AG04450 (cell line): ENCODE measurements at regions not wholly inside any gene's neighbourhood (a gene's known extent, or its start where the extent isn't known, plus 50 kb on each side); places are given as distances from the start of the nearest gene placed in this dataset.
"Not testable (repeated sequence)": the region's sequence is repeated elsewhere in the genome, so short reads cannot be mapped to it uniquely, and the experiment has no call there.

Experiments used
- CTCF ChIA-PET: fragments of 300-600, 350-600 bp; formaldehyde crosslinking; extraction: SDS; loops from one replicate; lab custom pipeline; 2022; ENCODE audit warnings: antibody characterized with exemption, inconsistent platforms; lab: Charles Lee
- POLR2A ChIA-PET: fragments of 350-600 bp; formaldehyde crosslinking; extraction: SDS; loops from one replicate; lab custom pipeline; 2021; ENCODE audit warnings: antibody characterized with exemption, inconsistent platforms; lab: Yijun Ruan, JAX
- DNase-seq: peaks from one replicate; pipeline ENCODE4 v3.0.0-alpha.2; 2011; ENCODE audit warnings: low read depth, low spot score
- H3K27ac ChIP-seq: one replicate; pipeline ENCODE4 v1.5.1; 2012; ENCODE audit warnings: low read depth, low read length, control low read depth
- H3K27me3 ChIP-seq: one replicate; pipeline ENCODE4 v1.6.0; 2012; ENCODE audit warnings: low read length; ENCODE audit not compliant: control insufficient read depth, insufficient read depth
- H3K4me3 ChIP-seq: 2 replicates; pipeline ENCODE4 v1.5.1; 2011; ENCODE audit warnings: mild to moderate bottlenecking, low read depth, low read length, control low read depth
- H3K9me3 ChIP-seq: 2 replicates; pipeline ENCODE4 v1.5.1; 2012; ENCODE audit warnings: low read length; ENCODE audit not compliant: control insufficient read depth, insufficient read depth
- CTCF ChIP-seq: IDR thresholded peaks from 2 replicates; pipeline ENCODE4 v1.5.1; 2011; ENCODE audit warnings: low read depth, low read length, control low read depth, inconsistent platforms

- Histone ChIP-seq H3K9me3 (no peaks in the 10 kb centered on the region), H3K27me3 (no peaks in the 10 kb centered on the region), H3K27ac (no peak overlapping the region), H3K4me3 (no peak overlapping the region)
- ChIA-PET CTCF (no interaction called here), POLR2A (no interaction called here)
- no peak for TF ChIP-seq CTCF
- DNase-seq = no peak
These were observed 126.0 kb upstream of the TOP1 start for GRCh38 chr20:40902661-40903060.

- CTCF ChIA-PET = no interaction called here
- Histone ChIP-seq H3K27ac (no peak overlapping the region), H3K4me3 (no peak overlapping the region), H3K27me3 (no peaks in the 10 kb centered on the region), H3K9me3 (peaks cover 13% of the 10 kb centered on the region; the same call in 1 of the 2 replicates)
- no peak for DNase-seq
- no peak for TF ChIP-seq CTCF
- POLR2A ChIA-PET = no interaction called here
These were observed 120.3 kb upstream of the TOP1 start for GRCh38 chr20:40908309-40908708.

GRCh38 chr20:40909489-40909888, 119.1 kb upstream of the TOP1 start:
- H3K9me3 ChIP-seq = peaks cover 13% of the 10 kb centered on the region; the same call in 1 of the 2 replicates
- CTCF ChIA-PET, H3K27ac ChIP-seq, H3K27me3 ChIP-seq, H3K4me3 ChIP-seq, DNase-seq, POLR2A ChIA-PET: not testable (repeated sequence)

GRCh38 chr20:40910436-40910835, 118.2 kb upstream of the TOP1 start:
- H3K9me3 ChIP-seq = peaks cover 13% of the 10 kb centered on the region; the same call in 1 of the 2 replicates
- CTCF ChIA-PET, H3K27ac ChIP-seq, H3K27me3 ChIP-seq, H3K4me3 ChIP-seq, DNase-seq, POLR2A ChIA-PET: not testable (repeated sequence)

- CTCF ChIA-PET, POLR2A ChIA-PET: not testable (repeated sequence)
These were observed 117.5 kb upstream of the TOP1 start for GRCh38 chr20:40911152-40911551.

GRCh38 chr20:40913224-40914185, 115.1 kb upstream of the TOP1 start:
- Histone ChIP-seq H3K4me3 (no peak overlapping the region), H3K27me3 (no peaks in the 10 kb centered on the region), H3K9me3 (peaks cover 13% of the 10 kb centered on the region; the same call in 1 of the 2 replicates), H3K27ac (no peak overlapping the region)
- CTCF ChIA-PET = no interaction called here
- DNase-seq = no peak
- no peak for TF ChIP-seq CTCF
- POLR2A ChIA-PET = no interaction called here

More at GRCh38 chr20:40911152-40911551, 117.5 kb upstream of the TOP1 start:
- not testable (repeated sequence) for H3K27me3 ChIP-seq, DNase-seq, H3K4me3 ChIP-seq, H3K27ac ChIP-seq
- H3K9me3 ChIP-seq = peaks cover 13% of the 10 kb centered on the region; the same call in 1 of the 2 replicates
